ENCODE measurements at regions not wholly inside any gene's neighbourhood (a gene's known extent, or its start where the extent isn't known, plus 50 kb on each side); places are given as distances from the start of the nearest gene placed in this dataset.

DNA sequence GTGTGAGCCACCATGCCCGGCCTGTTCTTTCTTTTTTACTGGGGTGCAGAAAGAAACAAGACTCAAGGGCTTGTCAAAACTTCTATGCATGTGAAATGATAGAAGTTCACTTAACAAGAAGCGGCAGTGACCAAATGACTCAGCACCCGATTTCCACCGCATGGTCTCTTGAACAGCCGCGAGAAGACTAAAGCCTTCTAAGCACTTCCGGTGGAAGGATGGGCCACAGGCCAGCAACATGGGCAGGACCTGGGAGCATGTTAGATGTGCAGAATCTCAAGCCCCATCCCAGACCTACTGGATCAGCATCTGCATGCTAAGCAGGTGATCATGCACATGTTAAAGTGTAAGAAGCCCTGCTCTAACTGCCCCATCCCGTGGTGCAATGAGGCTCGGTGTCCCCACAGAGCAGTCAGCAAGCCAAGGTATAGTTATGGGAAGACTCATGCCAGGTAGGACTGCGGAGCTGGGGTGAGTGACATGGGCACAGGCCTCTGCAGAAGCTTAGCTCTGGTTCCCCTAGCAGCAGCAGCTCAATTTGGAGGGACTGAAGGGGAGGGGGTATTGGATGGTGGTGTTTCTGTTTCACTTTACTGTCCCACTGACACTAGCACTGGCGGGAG, 88.5 kb upstream of the HNF1B start:
- H3K4me1 ChIP-seq (ENCODE audit: control insufficient read depth, insufficient read depth, low read length), result no peaks in the 10 kb centered on the region; the same call in 1 of the 2 replicates
- no peaks in the 10 kb centered on the region for H3K9me3 ChIP-seq (ENCODE audit: control insufficient read depth, insufficient read depth, low read depth, low read length)
- CTCF ChIA-PET, result no interaction called here
- POLR2A ChIA-PET, result no interaction called here
- no peak overlapping the region for H3K27ac ChIP-seq (ENCODE audit: extremely low read depth, low read depth, low read length)
- no peaks in the 10 kb centered on the region for H3K36me3 ChIP-seq (ENCODE audit: control insufficient read depth in 2 of 2, insufficient read depth in 1 of 2, low read length in 2 of 2)
- TF ChIP-seq ZNF626 (tag by site-specific recombination; IDR thresholded peaks at IDR 0.05) (no peak), ZNF785 (tag by site-specific recombination; IDR thresholded peaks at IDR 0.05) (no peak), ZNF155 (tag by site-specific recombination; IDR thresholded peaks at IDR 0.05) (no peak), ZNF2 (tag by site-specific recombination; IDR thresholded peaks at IDR 0.05) (no peak), ZNF473 (tag by site-specific recombination; IDR thresholded peaks at IDR 0.05) (no peak), ZNF555 (tag by site-specific recombination; conservative IDR thresholded peaks at IDR 0.05) (no peak), ZNF274 (IDR thresholded peaks at IDR 0.05; ENCODE audit: low read length) (no peak), ZNF274 (tag by site-specific recombination; IDR thresholded peaks at IDR 0.05; ENCODE audit: borderline replicate concordance) (no peak), ZNF544 (tag by site-specific recombination; IDR thresholded peaks at IDR 0.05) (no peak), RBAK (tag by site-specific recombination; IDR thresholded peaks at IDR 0.05) (no peak), ZBTB20 (tag by site-specific recombination; IDR thresholded peaks at IDR 0.05) (no peak), ZNF341 (tag by site-specific recombination; IDR thresholded peaks at IDR 0.05; ENCODE audit: low read depth) (no peak)
- TF ChIP-seq, protein P1, sequence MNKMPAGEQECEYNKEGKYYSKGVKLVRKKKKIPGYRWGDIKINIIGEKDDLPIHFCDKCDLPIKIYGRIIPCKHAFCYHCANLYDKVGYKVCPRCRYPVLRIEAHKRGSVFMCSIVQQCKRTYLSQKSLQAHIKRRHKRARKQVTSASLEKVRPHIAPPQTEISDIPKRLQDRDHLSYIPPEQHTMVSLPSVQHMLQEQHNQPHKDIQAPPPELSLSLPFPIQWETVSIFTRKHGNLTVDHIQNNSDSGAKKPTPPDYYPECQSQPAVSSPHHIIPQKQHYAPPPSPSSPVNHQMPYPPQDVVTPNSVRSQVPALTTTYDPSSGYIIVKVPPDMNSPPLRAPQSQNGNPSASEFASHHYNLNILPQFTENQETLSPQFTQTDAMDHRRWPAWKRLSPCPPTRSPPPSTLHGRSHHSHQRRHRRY (tag by site-specific recombination; IDR thresholded peaks at IDR 0.05), result no peak
- TF ChIP-seq, protein P2, sequence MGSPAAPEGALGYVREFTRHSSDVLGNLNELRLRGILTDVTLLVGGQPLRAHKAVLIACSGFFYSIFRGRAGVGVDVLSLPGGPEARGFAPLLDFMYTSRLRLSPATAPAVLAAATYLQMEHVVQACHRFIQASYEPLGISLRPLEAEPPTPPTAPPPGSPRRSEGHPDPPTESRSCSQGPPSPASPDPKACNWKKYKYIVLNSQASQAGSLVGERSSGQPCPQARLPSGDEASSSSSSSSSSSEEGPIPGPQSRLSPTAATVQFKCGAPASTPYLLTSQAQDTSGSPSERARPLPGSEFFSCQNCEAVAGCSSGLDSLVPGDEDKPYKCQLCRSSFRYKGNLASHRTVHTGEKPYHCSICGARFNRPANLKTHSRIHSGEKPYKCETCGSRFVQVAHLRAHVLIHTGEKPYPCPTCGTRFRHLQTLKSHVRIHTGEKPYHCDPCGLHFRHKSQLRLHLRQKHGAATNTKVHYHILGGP (tag by site-specific recombination; IDR thresholded peaks at IDR 0.05), result no peak
- TF ChIP-seq, protein P3, sequence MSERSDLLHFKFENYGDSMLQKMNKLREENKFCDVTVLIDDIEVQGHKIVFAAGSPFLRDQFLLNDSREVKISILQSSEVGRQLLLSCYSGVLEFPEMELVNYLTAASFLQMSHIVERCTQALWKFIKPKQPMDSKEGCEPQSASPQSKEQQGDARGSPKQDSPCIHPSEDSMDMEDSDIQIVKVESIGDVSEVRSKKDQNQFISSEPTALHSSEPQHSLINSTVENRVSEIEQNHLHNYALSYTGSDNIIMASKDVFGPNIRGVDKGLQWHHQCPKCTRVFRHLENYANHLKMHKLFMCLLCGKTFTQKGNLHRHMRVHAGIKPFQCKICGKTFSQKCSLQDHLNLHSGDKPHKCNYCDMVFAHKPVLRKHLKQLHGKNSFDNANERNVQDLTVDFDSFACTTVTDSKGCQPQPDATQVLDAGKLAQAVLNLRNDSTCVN (tag by site-specific recombination; optimal IDR thresholded peaks at IDR 0.05), result no peak
- TF ChIP-seq, protein P4, sequence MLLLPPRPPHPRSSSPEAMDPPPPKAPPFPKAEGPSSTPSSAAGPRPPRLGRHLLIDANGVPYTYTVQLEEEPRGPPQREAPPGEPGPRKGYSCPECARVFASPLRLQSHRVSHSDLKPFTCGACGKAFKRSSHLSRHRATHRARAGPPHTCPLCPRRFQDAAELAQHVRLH (tag by site-specific recombination; IDR thresholded peaks at IDR 0.05), result no peak
- TF ChIP-seq, protein P5, sequence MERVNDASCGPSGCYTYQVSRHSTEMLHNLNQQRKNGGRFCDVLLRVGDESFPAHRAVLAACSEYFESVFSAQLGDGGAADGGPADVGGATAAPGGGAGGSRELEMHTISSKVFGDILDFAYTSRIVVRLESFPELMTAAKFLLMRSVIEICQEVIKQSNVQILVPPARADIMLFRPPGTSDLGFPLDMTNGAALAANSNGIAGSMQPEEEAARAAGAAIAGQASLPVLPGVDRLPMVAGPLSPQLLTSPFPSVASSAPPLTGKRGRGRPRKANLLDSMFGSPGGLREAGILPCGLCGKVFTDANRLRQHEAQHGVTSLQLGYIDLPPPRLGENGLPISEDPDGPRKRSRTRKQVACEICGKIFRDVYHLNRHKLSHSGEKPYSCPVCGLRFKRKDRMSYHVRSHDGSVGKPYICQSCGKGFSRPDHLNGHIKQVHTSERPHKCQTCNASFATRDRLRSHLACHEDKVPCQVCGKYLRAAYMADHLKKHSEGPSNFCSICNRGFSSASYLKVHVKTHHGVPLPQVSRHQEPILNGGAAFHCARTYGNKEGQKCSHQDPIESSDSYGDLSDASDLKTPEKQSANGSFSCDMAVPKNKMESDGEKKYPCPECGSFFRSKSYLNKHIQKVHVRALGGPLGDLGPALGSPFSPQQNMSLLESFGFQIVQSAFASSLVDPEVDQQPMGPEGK (tag by site-specific recombination; IDR thresholded peaks at IDR 0.05), result no peak
- no peak overlapping the region for H3K4me3 ChIP-seq (ENCODE audit: low read depth, low read length)

DNA sequence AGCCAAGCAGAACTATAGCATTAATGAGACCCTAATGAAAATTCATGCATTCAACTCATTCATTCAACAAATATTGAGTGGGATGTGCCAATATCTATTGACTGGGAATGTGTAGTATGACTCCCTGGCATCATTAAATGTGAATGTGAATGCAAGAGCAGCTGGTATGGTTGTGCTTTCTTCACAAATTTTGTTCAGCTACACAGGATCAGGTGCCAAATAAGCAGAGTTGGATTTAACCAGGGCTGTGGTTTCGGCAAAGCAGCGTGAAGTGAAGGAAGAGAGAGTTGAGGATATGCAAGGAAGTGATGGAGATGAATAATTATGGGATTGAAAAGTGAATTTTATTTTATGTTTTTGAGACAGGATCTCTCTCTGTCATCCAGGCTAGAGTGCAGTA, 87.1 kb upstream of the HNF1B start:
- no peaks in the 10 kb centered on the region for H3K36me3 ChIP-seq (ENCODE audit: control insufficient read depth in 2 of 2, insufficient read depth in 1 of 2, low read length in 2 of 2)
- CTCF ChIA-PET, result interaction anchor here (0.6 kb wide), 2 partner anchors 15 to 182 kb away, joined by 3 to 7 read pairs; no protein-coding TSS in a partner anchor
- TF ChIP-seq ZNF791 (tag by site-specific recombination; IDR thresholded peaks at IDR 0.05) (no peak), ZIC2 (tag by site-specific recombination; IDR thresholded peaks at IDR 0.05) (no peak), ZNF155 (tag by site-specific recombination; IDR thresholded peaks at IDR 0.05) (no peak), ZNF558 (tag by site-specific recombination; IDR thresholded peaks at IDR 0.05) (no peak), OVOL3 (tag by site-specific recombination; IDR thresholded peaks at IDR 0.05) (no peak), ZNF830 (tag by site-specific recombination; IDR thresholded peaks at IDR 0.05; ENCODE audit: low read depth) (no peak), ZNF76 (tag by site-specific recombination; IDR thresholded peaks at IDR 0.05; ENCODE audit: borderline replicate concordance, low read depth) (no peak), EGR2 (tag by site-specific recombination; IDR thresholded peaks at IDR 0.05; ENCODE audit: low read depth) (no peak), ZNF701 (tag by site-specific recombination; IDR thresholded peaks at IDR 0.05) (no peak), ZNF843 (tag by site-specific recombination; IDR thresholded peaks at IDR 0.05) (no peak)
- TF ChIP-seq, protein P6, sequence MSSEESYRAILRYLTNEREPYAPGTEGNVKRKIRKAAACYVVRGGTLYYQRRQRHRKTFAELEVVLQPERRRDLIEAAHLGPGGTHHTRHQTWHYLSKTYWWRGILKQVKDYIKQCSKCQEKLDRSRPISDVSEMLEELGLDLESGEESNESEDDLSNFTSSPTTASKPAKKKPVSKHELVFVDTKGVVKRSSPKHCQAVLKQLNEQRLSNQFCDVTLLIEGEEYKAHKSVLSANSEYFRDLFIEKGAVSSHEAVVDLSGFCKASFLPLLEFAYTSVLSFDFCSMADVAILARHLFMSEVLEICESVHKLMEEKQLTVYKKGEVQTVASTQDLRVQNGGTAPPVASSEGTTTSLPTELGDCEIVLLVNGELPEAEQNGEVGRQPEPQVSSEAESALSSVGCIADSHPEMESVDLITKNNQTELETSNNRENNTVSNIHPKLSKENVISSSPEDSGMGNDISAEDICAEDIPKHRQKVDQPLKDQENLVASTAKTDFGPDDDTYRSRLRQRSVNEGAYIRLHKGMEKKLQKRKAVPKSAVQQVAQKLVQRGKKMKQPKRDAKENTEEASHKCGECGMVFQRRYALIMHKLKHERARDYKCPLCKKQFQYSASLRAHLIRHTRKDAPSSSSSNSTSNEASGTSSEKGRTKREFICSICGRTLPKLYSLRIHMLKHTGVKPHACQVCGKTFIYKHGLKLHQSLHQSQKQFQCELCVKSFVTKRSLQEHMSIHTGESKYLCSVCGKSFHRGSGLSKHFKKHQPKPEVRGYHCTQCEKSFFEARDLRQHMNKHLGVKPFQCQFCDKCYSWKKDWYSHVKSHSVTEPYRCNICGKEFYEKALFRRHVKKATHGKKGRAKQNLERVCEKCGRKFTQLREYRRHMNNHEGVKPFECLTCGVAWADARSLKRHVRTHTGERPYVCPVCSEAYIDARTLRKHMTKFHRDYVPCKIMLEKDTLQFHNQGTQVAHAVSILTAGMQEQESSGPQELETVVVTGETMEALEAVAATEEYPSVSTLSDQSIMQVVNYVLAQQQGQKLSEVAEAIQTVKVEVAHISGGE (tag by site-specific recombination; conservative IDR thresholded peaks at IDR 0.05; ENCODE audit: low read depth), result no peak
- H3K4me3 ChIP-seq (ENCODE audit: low read depth, low read length), result no peak overlapping the region
- H3K27ac ChIP-seq (ENCODE audit: extremely low read depth, low read depth, low read length), result no peak overlapping the region
- no peaks in the 10 kb centered on the region for H3K9me3 ChIP-seq (ENCODE audit: control insufficient read depth, insufficient read depth, low read depth, low read length)
- POLR2A ChIA-PET, result no interaction called here
- no peaks in the 10 kb centered on the region; the same call in 1 of the 2 replicates for H3K4me1 ChIP-seq (ENCODE audit: control insufficient read depth, insufficient read depth, low read length)
